NCI-H2171 treated with DMSO at 0.1 percent for 48 hours (cell line): ENCODE measurements at regions not wholly inside any gene's neighbourhood (a gene's known extent, or its start where the extent isn't known, plus 50 kb on each side); places are given as distances from the start of the nearest gene placed in this dataset.

ENCODE experiments used
- DNase-seq: peaks from one replicate; lab custom pipeline; 2025; lab: John Stamatoyannopoulos, UW

GRCh38 chr9:129473523-129474244, 147.2 kb downstream of the C9orf50 start:
- no peak for DNase-seq

GRCh38 chr9:129472651-129473102, 148.2 kb downstream of the C9orf50 start:
- no peak for DNase-seq

GRCh38 chr9:129471201-129472019, 149.5 kb downstream of the C9orf50 start:
- DNase-seq: no peak

- DNase-seq: no peak
These were observed 150.9 kb downstream of the C9orf50 start for GRCh38 chr9:129469988-129470316.

- DNase-seq: no peak
These were observed 151.5 kb downstream of the C9orf50 start for GRCh38 chr9:129469188-129469987.

GRCh38 chr9:129467739-129468666, 152.9 kb downstream of the C9orf50 start:
- no peak for DNase-seq

- no peak for DNase-seq
These were observed 153.8 kb downstream of the C9orf50 start for GRCh38 chr9:129467004-129467588.

- DNase-seq: no peak
These were observed 154.9 kb downstream of the C9orf50 start for GRCh38 chr9:129465834-129466535.

GRCh38 chr9:129464972-129465833, 155.7 kb downstream of the C9orf50 start:
- no peak for DNase-seq

GRCh38 chr9:129463994-129464393, 156.9 kb downstream of the C9orf50 start:
- DNase-seq: no peak

- DNase-seq: no peak
These were observed 157.4 kb downstream of the C9orf50 start for GRCh38 chr9:129463477-129463876.

GRCh38 chr9:129462360-129462759, 158.5 kb downstream of the C9orf50 start:
- no peak for DNase-seq

GRCh38 chr9:129460323-129461261, 160.3 kb downstream of the C9orf50 start:
- DNase-seq: peak; percentile 98

GRCh38 chr9:129459547-129460322, 161.2 kb downstream of the C9orf50 start:
- DNase-seq: peak; percentile 85

- DNase-seq: peak; percentile 99
These were observed 162.0 kb downstream of the C9orf50 start for GRCh38 chr9:129458663-129459546.

GRCh38 chr9:129458155-129458661, 162.7 kb downstream of the C9orf50 start:
- DNase-seq: peak; percentile 32
